ENCODE measurements at regions not wholly inside any gene's neighbourhood (a gene's known extent, or its start where the extent isn't known, plus 50 kb on each side); places are given as distances from the start of the nearest gene placed in this dataset.

DNA sequence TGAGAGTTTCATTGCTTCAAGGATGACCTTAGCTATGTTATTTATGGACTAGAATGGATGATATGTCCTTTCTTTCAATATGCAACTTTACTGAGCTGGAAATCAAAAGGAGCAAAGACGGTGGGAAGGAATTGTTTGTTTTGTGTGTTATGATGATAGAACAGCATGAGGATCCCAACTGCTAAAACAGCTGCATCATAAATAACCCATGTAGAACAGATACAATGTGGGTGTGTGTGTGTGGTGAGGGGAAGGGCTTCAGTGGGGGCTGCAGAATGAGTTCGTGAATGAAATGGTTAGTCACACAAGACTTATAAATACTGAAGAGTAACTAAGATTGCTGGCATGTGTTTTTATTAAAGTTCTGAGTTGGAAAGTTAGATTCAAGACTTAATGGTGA is 80.1 kb downstream of the DACT1 start:
- Histone ChIP-seq H2AFZ (ENCODE audit: low read depth, low read length) (no peak overlapping the region), H3K27ac (ENCODE audit: low read length) (no peak overlapping the region), H3K27me3 (ENCODE audit: insufficient read depth, low read length, poor library complexity) (no peaks in the 10 kb centered on the region), H3K4me1 (ENCODE audit: insufficient read depth, low read length) (peaks cover 5% of the 10 kb centered on the region; the same call in 1 of the 2 replicates), H3K79me2 (ENCODE audit: insufficient read depth, low read length) (no peaks in the 10 kb centered on the region), H3K4me3 (ENCODE audit: low read depth in 1 of 2, low read length in 2 of 2) (no peak overlapping the region), H3K9me3 (ENCODE audit: insufficient read depth, low read length, severe bottlenecking) (no peaks in the 10 kb centered on the region), H4K20me1 (ENCODE audit: insufficient read depth, low read length) (no peaks in the 10 kb centered on the region), H3K9ac (ENCODE audit: low read depth, low read length) (no peak overlapping the region), H3K36me3 (ENCODE audit: insufficient read depth, low read length) (no peaks in the 10 kb centered on the region), H3K4me2 (ENCODE audit: insufficient read depth, low read length) (no peak overlapping the region)
- ATAC-seq (ENCODE audit: insufficient read depth, low read depth): no peak
- DNase-seq: no peak
- TF ChIP-seq EZH2 (IDR thresholded peaks at IDR 0.05; ENCODE audit: borderline replicate concordance, low read depth, low read length, severe bottlenecking): no peak
- TF ChIP-seq, protein P1, sequence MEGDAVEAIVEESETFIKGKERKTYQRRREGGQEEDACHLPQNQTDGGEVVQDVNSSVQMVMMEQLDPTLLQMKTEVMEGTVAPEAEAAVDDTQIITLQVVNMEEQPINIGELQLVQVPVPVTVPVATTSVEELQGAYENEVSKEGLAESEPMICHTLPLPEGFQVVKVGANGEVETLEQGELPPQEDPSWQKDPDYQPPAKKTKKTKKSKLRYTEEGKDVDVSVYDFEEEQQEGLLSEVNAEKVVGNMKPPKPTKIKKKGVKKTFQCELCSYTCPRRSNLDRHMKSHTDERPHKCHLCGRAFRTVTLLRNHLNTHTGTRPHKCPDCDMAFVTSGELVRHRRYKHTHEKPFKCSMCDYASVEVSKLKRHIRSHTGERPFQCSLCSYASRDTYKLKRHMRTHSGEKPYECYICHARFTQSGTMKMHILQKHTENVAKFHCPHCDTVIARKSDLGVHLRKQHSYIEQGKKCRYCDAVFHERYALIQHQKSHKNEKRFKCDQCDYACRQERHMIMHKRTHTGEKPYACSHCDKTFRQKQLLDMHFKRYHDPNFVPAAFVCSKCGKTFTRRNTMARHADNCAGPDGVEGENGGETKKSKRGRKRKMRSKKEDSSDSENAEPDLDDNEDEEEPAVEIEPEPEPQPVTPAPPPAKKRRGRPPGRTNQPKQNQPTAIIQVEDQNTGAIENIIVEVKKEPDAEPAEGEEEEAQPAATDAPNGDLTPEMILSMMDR (IDR thresholded peaks at IDR 0.05; ENCODE audit: borderline replicate concordance, extremely low read depth, low read length, poor library complexity, severe bottlenecking): no peak

DNA sequence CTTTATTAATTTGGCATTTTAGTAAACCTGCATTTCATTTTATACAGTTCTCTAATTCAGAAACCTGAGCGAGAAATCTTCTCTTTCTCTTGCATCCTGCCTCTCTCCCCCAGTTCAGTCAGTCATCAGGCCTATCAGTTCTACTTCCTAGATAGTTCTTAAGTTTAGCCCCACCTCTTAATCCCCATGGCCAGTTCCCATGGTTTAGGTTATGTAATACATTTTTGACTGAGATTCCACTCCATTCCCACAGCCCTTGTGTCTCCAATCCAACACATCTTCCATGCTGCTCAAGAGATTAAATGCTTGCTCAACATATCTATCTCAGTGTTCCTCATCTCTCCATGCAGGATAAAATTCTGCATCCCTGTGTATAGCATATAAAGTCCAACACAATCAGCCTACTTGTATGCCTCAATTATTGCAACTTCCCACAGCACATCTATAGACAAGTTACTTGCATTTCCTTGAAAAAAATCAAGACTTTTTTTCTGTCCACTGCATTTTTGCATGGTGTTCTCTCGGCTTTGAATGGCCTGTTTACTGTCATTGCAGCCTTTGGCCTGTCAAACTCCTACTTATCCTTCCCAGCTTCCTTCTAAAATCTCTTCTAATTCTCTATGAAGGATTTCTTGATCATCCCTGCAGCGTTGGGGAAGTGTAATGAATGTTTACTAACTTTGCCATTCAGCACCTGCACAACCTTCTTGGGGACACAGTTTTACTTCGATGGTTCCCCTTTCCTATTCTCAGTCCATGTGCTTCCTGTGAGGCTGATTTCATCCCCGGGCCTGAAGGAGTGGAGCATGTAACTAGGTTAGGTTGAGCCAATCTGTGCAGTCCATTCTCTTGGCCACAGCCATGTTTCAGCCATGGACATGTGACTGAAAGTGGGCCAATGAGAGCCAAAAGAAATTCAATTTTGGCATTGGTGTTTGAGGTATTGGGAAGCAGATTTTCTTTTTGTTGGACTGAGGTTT is 80.8 kb downstream of the DACT1 start:
- ATAC-seq (ENCODE audit: insufficient read depth, low read depth): no peak
- no peak overlapping the region for H3K4me3 ChIP-seq (ENCODE audit: low read depth in 1 of 2, low read length in 2 of 2)
- H4K20me1 ChIP-seq (ENCODE audit: insufficient read depth, low read length): no peaks in the 10 kb centered on the region
- H3K36me3 ChIP-seq (ENCODE audit: insufficient read depth, low read length): no peaks in the 10 kb centered on the region
- H3K79me2 ChIP-seq (ENCODE audit: insufficient read depth, low read length): no peaks in the 10 kb centered on the region
- H3K4me1 ChIP-seq (ENCODE audit: insufficient read depth, low read length): peaks cover 5% of the 10 kb centered on the region; the same call in 1 of the 2 replicates
- no peak overlapping the region for H2AFZ ChIP-seq (ENCODE audit: low read depth, low read length)
- TF ChIP-seq EZH2 (IDR thresholded peaks at IDR 0.05; ENCODE audit: borderline replicate concordance, low read depth, low read length, severe bottlenecking): no peak
- TF ChIP-seq, protein P1 (IDR thresholded peaks at IDR 0.05; ENCODE audit: borderline replicate concordance, extremely low read depth, low read length, poor library complexity, severe bottlenecking): no peak
- no peak overlapping the region for H3K9ac ChIP-seq (ENCODE audit: low read depth, low read length)
- H3K9me3 ChIP-seq (ENCODE audit: insufficient read depth, low read length, severe bottlenecking): no peaks in the 10 kb centered on the region
- DNase-seq: no peak
- no peak overlapping the region for H3K27ac ChIP-seq (ENCODE audit: low read length)
- H3K27me3 ChIP-seq (ENCODE audit: insufficient read depth, low read length, poor library complexity): no peaks in the 10 kb centered on the region
- no peak overlapping the region for H3K4me2 ChIP-seq (ENCODE audit: insufficient read depth, low read length)

DNA sequence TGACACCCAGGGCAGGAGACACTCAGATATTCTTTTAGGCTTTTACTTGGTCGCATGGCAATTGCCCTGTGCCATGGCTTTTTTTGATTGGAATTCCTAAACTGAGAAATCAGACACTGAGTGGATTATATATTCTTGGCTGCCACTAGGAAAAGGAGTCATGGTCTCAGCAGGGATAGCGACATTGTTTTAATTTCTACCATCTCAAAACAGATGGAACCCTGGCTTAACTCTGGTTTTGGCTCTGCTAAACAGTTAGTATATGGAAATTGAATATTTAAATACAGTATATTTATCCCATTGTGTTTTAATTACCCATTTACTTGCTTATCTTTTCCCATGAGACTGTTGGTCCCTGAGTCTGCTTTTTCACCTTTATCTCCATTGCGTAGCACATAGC is 84.0 kb downstream of the DACT1 start:
- H3K79me2 ChIP-seq (ENCODE audit: insufficient read depth, low read length): no peaks in the 10 kb centered on the region
- H3K4me1 ChIP-seq (ENCODE audit: insufficient read depth, low read length): peaks cover 3% of the 10 kb centered on the region; the same call in 1 of the 2 replicates
- DNase-seq: no peak
- H3K9ac ChIP-seq (ENCODE audit: low read depth, low read length): no peak overlapping the region
- H2AFZ ChIP-seq (ENCODE audit: low read depth, low read length): no peak overlapping the region
- no peaks in the 10 kb centered on the region for H3K9me3 ChIP-seq (ENCODE audit: insufficient read depth, low read length, severe bottlenecking)
- no peaks in the 10 kb centered on the region for H3K36me3 ChIP-seq (ENCODE audit: insufficient read depth, low read length)
- no peak overlapping the region for H3K4me3 ChIP-seq (ENCODE audit: low read depth in 1 of 2, low read length in 2 of 2)
- H3K4me2 ChIP-seq (ENCODE audit: insufficient read depth, low read length): no peak overlapping the region
- ATAC-seq (ENCODE audit: insufficient read depth, low read depth): no peak
- H3K27me3 ChIP-seq (ENCODE audit: insufficient read depth, low read length, poor library complexity): no peaks in the 10 kb centered on the region
- no peak overlapping the region for H3K27ac ChIP-seq (ENCODE audit: low read length)
- no peak for TF ChIP-seq EZH2 (IDR thresholded peaks at IDR 0.05; ENCODE audit: borderline replicate concordance, low read depth, low read length, severe bottlenecking)
- TF ChIP-seq, protein P1 (IDR thresholded peaks at IDR 0.05; ENCODE audit: borderline replicate concordance, extremely low read depth, low read length, poor library complexity, severe bottlenecking): no peak
- H4K20me1 ChIP-seq (ENCODE audit: insufficient read depth, low read length): no peaks in the 10 kb centered on the region

All from DND-41 (cell line).